Gastrocnemius medialis (tissue), 4 donors: ENCODE measurements at regions not wholly inside any gene's neighbourhood (a gene's known extent, or its start where the extent isn't known, plus 50 kb on each side); places are given as distances from the start of the nearest gene placed in this dataset.

Experiments used
- POLR2A ChIP-seq, 2 donors: fragments of 450-650 bp; IDR thresholded peaks; one replicate each; pipeline ENCODE4 v1.6.1; 2017; ENCODE audit warnings: antibody characterized with exemption in 2 of 2, mild to moderate bottlenecking in 2 of 2, moderate library complexity in 2 of 2
- TF ChIP-seq, protein P1 (sequence below), 5 experiments: fragments of 450-650 bp in 3 of 5; fragments of 200-600 bp in 2 of 5; sonication (generic) in 2 of 5; IDR thresholded peaks in 4 of 5; conservative IDR thresholded peaks in 1 of 5; 1 replicate in 4 of 5; 2 replicates in 1 of 5; pipeline ENCODE4 v1.5.1; 2016 to 2019; ENCODE audit warnings: antibody characterized with exemption in 5 of 5, mild to moderate bottlenecking in 3 of 5, moderate library complexity in 3 of 5

DNA sequence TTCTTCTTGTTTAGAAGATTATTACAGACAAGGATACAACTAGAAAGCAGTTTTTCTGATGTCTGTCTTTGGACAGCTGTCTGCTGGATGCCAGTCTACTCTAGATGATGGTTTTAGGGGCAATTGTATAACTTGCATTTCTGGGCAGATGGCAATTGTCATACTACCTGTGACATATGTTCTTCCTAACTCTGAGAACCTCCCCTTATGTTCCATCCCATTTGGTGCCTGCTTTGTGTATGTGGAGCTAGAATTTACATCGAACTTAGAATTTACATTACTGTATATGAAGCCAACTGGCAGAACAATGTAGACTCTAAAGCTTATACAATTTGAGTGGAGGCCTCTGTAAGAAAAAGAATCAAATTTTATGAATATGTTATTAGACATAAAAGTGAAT is 430.2 kb upstream of the SEL1L start:
- TF ChIP-seq, protein P1, sequence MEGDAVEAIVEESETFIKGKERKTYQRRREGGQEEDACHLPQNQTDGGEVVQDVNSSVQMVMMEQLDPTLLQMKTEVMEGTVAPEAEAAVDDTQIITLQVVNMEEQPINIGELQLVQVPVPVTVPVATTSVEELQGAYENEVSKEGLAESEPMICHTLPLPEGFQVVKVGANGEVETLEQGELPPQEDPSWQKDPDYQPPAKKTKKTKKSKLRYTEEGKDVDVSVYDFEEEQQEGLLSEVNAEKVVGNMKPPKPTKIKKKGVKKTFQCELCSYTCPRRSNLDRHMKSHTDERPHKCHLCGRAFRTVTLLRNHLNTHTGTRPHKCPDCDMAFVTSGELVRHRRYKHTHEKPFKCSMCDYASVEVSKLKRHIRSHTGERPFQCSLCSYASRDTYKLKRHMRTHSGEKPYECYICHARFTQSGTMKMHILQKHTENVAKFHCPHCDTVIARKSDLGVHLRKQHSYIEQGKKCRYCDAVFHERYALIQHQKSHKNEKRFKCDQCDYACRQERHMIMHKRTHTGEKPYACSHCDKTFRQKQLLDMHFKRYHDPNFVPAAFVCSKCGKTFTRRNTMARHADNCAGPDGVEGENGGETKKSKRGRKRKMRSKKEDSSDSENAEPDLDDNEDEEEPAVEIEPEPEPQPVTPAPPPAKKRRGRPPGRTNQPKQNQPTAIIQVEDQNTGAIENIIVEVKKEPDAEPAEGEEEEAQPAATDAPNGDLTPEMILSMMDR (IDR thresholded peaks at IDR 0.05 in 4 of 5, conservative IDR thresholded peaks at IDR 0.05 in 1 of 5), result no peak
- no peak for TF ChIP-seq POLR2A (IDR thresholded peaks at IDR 0.05)
